ENCODE measurements at regions not wholly inside any gene's neighbourhood (a gene's known extent, or its start where the extent isn't known, plus 50 kb on each side); places are given as distances from the start of the nearest gene placed in this dataset.

GRCh38 chr16:64150193-64150592, 971.7 kb downstream of the CDH11 start:
- DNase-seq (ENCODE audit: low read depth): no peak
- H3K4me3 ChIP-seq (ENCODE audit: low read depth, low read length): no peak overlapping the region
- TF ChIP-seq MAX (IDR thresholded peaks at IDR 0.05; ENCODE audit: low read depth, low read length) (no peak), MYC (IDR thresholded peaks at IDR 0.05; ENCODE audit: low read depth, low read length) (no peak), POLR2A (IDR thresholded peaks at IDR 0.05; ENCODE audit: extremely low read depth, insufficient read length) (no peak), CTCF (IDR thresholded peaks at IDR 0.05; ENCODE audit: low read depth, low read length) (no peak)

- DNase-seq (ENCODE audit: low read depth): no peak
- TF ChIP-seq MYC (IDR thresholded peaks at IDR 0.05; ENCODE audit: low read depth, low read length): no peak
- TF ChIP-seq CTCF (IDR thresholded peaks at IDR 0.05; ENCODE audit: low read depth, low read length): no peak
- TF ChIP-seq POLR2A (IDR thresholded peaks at IDR 0.05; ENCODE audit: extremely low read depth, insufficient read length): no peak
- no peak for TF ChIP-seq MAX (IDR thresholded peaks at IDR 0.05; ENCODE audit: low read depth, low read length)
- H3K4me3 ChIP-seq (ENCODE audit: low read depth, low read length): no peak overlapping the region
Observed at GRCh38 chr16:64149756-64150155, 972.1 kb downstream of the CDH11 start.

GRCh38 chr16:64148356-64148755, 973.5 kb downstream of the CDH11 start:
- TF ChIP-seq MYC (IDR thresholded peaks at IDR 0.05; ENCODE audit: low read depth, low read length) (no peak), CTCF (IDR thresholded peaks at IDR 0.05; ENCODE audit: low read depth, low read length) (no peak), MAX (IDR thresholded peaks at IDR 0.05; ENCODE audit: low read depth, low read length) (no peak), POLR2A (IDR thresholded peaks at IDR 0.05; ENCODE audit: extremely low read depth, insufficient read length) (no peak)
- no peak for DNase-seq (ENCODE audit: low read depth)
- no peak overlapping the region for H3K4me3 ChIP-seq (ENCODE audit: low read depth, low read length)

GRCh38 chr16:64147941-64148340, 973.9 kb downstream of the CDH11 start:
- H3K4me3 ChIP-seq (ENCODE audit: low read depth, low read length): no peak overlapping the region
- no peak for TF ChIP-seq MAX (IDR thresholded peaks at IDR 0.05; ENCODE audit: low read depth, low read length)
- no peak for TF ChIP-seq MYC (IDR thresholded peaks at IDR 0.05; ENCODE audit: low read depth, low read length)
- no peak for TF ChIP-seq CTCF (IDR thresholded peaks at IDR 0.05; ENCODE audit: low read depth, low read length)
- TF ChIP-seq POLR2A (IDR thresholded peaks at IDR 0.05; ENCODE audit: extremely low read depth, insufficient read length): no peak
- no peak for DNase-seq (ENCODE audit: low read depth)

- no peak for DNase-seq (ENCODE audit: low read depth)
Observed at GRCh38 chr16:64144617-64145016, 977.2 kb downstream of the CDH11 start.

More at GRCh38 chr16:64144617-64145016, 977.2 kb downstream of the CDH11 start:
- H3K4me3 ChIP-seq (ENCODE audit: low read depth, low read length): no peak overlapping the region
- no peak for TF ChIP-seq POLR2A (IDR thresholded peaks at IDR 0.05; ENCODE audit: extremely low read depth, insufficient read length)
- TF ChIP-seq MYC (IDR thresholded peaks at IDR 0.05; ENCODE audit: low read depth, low read length): no peak
- no peak for TF ChIP-seq MAX (IDR thresholded peaks at IDR 0.05; ENCODE audit: low read depth, low read length)
- no peak for TF ChIP-seq CTCF (IDR thresholded peaks at IDR 0.05; ENCODE audit: low read depth, low read length)
